Uterus (tissue), 2 donors: ENCODE measurements at regions not wholly inside any gene's neighbourhood (a gene's known extent, or its start where the extent isn't known, plus 50 kb on each side); places are given as distances from the start of the nearest gene placed in this dataset.

Experiments
- POLR2A ChIP-seq, 2 donors: fragments of 450-650 bp; IDR thresholded peaks; one replicate each; pipeline ENCODE4 v1.6.1; 2016; ENCODE audit warnings: antibody characterized with exemption in 2 of 2, mild to moderate bottlenecking in 1 of 2, moderate library complexity in 1 of 2
- TF ChIP-seq, protein P1 (sequence below), 4 experiments: fragments of 200-600 bp in 2 of 4; fragments of 450-650 bp in 2 of 4; sonication (generic) in 2 of 4; IDR thresholded peaks; one replicate each; pipeline ENCODE4 v1.5.1; 2016 to 2019; ENCODE audit warnings: antibody characterized with exemption in 4 of 4, mild to moderate bottlenecking in 2 of 4, moderate library complexity in 1 of 4

DNA sequence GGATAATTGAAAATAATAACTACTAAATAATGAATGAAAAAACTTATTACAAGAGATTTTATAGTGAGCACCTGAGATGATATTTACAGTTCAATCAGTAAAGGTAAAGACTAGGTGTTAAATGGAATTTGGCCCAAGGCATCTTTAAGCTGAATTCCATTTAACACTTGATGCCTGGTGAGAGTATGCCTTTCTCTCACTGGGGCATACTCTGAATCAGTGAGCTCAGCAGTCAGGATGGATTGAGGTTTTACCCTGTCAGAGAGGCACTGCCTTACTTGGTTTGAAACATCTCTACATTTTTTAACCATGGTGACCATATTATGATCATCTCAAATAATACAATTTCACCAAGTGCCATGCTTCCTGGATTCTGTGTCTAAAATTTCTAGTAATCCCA is 1416.3 kb downstream of the MAT2B start:
- TF ChIP-seq, protein P1, sequence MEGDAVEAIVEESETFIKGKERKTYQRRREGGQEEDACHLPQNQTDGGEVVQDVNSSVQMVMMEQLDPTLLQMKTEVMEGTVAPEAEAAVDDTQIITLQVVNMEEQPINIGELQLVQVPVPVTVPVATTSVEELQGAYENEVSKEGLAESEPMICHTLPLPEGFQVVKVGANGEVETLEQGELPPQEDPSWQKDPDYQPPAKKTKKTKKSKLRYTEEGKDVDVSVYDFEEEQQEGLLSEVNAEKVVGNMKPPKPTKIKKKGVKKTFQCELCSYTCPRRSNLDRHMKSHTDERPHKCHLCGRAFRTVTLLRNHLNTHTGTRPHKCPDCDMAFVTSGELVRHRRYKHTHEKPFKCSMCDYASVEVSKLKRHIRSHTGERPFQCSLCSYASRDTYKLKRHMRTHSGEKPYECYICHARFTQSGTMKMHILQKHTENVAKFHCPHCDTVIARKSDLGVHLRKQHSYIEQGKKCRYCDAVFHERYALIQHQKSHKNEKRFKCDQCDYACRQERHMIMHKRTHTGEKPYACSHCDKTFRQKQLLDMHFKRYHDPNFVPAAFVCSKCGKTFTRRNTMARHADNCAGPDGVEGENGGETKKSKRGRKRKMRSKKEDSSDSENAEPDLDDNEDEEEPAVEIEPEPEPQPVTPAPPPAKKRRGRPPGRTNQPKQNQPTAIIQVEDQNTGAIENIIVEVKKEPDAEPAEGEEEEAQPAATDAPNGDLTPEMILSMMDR (IDR thresholded peaks at IDR 0.05) = no peak
- no peak for TF ChIP-seq POLR2A (IDR thresholded peaks at IDR 0.05)
